Neural cell (in vitro differentiated cells): ENCODE measurements at regions not wholly inside any gene's neighbourhood (a gene's known extent, or its start where the extent isn't known, plus 50 kb on each side); places are given as distances from the start of the nearest gene placed in this dataset.

Experiments used
- CTCF ChIP-seq: fragments of 450-650 bp; IDR thresholded peaks from 2 replicates; pipeline ENCODE4 v1.5.1; 2014; ENCODE audit warnings: antibody characterized with exemption, mild to moderate bottlenecking, moderate library complexity; ENCODE audit not compliant: poor library complexity, severe bottlenecking
- REST ChIP-seq: IDR thresholded peaks from 2 replicates; pipeline ENCODE4 v1.6.1; 2012; ENCODE audit warnings: borderline replicate concordance

DNA sequence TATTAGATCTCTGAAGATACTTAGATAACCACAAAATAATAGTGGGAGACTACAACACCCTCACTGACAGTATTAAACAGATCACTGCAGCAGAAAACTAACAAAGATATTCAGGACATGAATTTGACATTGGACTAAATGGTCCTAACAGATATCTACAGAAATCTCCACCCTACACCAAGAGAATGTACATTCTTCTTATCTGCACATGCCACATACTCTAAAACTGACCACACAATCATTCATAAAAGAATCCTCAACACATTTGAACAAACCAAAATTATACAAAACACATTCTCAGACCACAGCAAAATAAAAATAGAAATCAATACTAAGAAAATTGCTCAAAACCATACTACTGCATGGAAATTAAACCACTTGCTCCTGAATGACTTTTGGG is 116.3 kb downstream of the DTWD1 start:
- TF ChIP-seq CTCF (no peak), REST (no peak)
